ENCODE measurements at regions not wholly inside any gene's neighbourhood (a gene's known extent, or its start where the extent isn't known, plus 50 kb on each side); places are given as distances from the start of the nearest gene placed in this dataset.

DNA sequence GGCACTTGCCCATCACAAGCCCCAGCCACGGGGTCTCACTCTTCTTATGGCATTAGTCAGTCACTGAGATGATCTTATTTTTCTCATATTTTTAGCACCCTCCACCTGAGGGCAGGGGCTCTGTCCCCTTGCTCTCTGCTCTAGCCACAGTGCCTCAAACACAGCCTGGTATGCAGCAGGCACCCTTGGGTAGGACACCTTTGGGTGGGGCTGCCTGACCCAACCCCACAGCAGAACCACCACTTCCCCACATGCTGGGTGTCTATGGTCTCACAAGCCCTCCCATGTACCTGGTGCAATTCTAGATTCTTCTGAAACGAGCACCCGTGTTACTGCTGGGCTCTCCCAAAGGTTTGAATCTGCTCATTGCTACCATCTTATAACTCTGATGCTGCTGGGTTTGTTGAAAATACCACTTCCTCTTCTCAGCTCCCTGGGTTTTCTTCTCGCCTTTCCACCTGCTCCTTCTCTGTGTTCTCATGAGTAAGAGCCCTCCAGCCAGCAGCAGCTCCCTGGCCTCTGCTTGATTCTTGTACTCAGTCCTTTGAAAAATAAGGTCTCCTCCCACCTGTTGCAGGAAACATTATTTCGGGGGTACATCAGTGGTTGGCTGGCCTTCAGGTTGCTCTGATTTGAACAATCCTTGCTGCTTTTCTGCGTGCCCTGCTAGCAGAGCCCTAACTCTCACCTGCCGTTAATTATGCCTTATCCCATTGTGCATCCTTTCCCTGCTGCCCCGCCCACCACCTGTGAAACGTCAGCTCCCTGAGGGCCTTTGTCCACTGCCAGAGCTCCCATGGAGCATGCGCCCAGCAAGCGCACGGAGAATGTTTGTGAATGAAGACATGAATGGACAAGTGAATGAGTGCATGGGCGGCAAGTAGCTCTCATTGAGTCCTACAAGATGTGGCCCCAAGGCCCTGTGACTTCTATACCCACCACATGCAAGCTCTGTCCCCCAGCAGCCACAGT lies 1181.6 kb downstream of the TBC1D22A start:
- no peaks in the 10 kb centered on the region for H3K4me1 ChIP-seq
- H3K9me3 ChIP-seq: peaks cover 0 to 4% (median 0%) of the 10 kb centered on the region in 4 donors
- H3K36me3 ChIP-seq: no peaks in the 10 kb centered on the region
- WGBS, 5 donors: 71 to 78% (median 74%) methylated on average over 13 of the region's 13 CpGs
- DNase-seq: no peak
- peaks cover 0 to 12% (median 0%) of the 10 kb centered on the region in 3 donors for H3K27me3 ChIP-seq
- no peak for TF ChIP-seq CTCF (IDR thresholded peaks at IDR 0.05)
- no peak for TF ChIP-seq POLR2AphosphoS5 (IDR thresholded peaks at IDR 0.05)
- TF ChIP-seq EP300 (IDR thresholded peaks at IDR 0.05): no peak
- TF ChIP-seq POLR2A (IDR thresholded peaks at IDR 0.05): no peak
- no peak overlapping the region for H3K4me3 ChIP-seq
- intact Hi-C loops (cut with DNase I; ENCODE audit: low total_unique reads): no loop called here
- H3K27ac ChIP-seq: no peak overlapping the region

- intact Hi-C loops (cut with DNase I; ENCODE audit: low total_unique reads): no loop called here
Observed at GRCh38 chr22:47940211-47940610, 1177.8 kb downstream of the TBC1D22A start.

DNA sequence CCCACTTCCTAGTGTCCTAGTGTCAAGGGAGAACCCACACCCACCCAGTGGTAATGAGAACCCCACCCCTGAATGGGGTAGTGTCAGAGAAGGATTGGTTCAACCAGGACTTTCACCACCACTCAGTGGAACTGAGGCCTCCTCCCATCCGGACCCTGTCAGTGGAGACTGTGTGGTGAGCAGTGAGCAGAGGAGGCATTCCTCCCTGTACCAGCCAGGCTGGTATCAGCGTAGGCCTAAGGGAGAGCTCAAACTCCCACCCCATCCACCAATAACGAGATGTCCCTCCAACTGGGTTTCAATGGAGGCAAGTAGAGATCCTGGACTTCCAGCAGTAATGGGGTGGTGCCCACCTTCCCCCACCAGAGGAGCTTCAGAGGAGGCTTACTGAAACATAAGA lies 1171.4 kb downstream of the TBC1D22A start:
- H3K27me3 ChIP-seq: no peaks in the 10 kb centered on the region
- H3K36me3 ChIP-seq: no peaks in the 10 kb centered on the region
- 77 to 90% (median 85%) methylated on average over 3 of the region's 3 CpGs for WGBS, 5 donors
- no peak for DNase-seq
- TF ChIP-seq EP300 (IDR thresholded peaks at IDR 0.05) (no peak), CTCF (IDR thresholded peaks at IDR 0.05) (no peak)
- H3K4me1 ChIP-seq: no peaks in the 10 kb centered on the region
- H3K27ac ChIP-seq: no peak overlapping the region
- peaks cover 0 to 41% (median 23%) of the 10 kb centered on the region in 4 donors for H3K9me3 ChIP-seq
- intact Hi-C loops (cut with DNase I; ENCODE audit: low total_unique reads): loop anchor here (5.0 kb wide), 1 partner anchor 52 kb away; no protein-coding TSS in a partner anchor
- no peak overlapping the region for H3K4me3 ChIP-seq

More at GRCh38 chr22:47940211-47940610, 1177.8 kb downstream of the TBC1D22A start:
- no peak overlapping the region for H3K27ac ChIP-seq
- peaks cover 0 to 7% (median 0%) of the 10 kb centered on the region in 3 donors for H3K27me3 ChIP-seq
- H3K36me3 ChIP-seq: no peaks in the 10 kb centered on the region
- peaks cover 0 to 11% (median 7%) of the 10 kb centered on the region in 4 donors for H3K9me3 ChIP-seq
- H3K4me3 ChIP-seq: no peak overlapping the region
- 90 to 96% (median 92%) methylated on average over 6 of the region's 6 CpGs for WGBS, 5 donors
- TF ChIP-seq CTCF (IDR thresholded peaks at IDR 0.05): no peak
- DNase-seq: no peak
- no peaks in the 10 kb centered on the region for H3K4me1 ChIP-seq

DNA sequence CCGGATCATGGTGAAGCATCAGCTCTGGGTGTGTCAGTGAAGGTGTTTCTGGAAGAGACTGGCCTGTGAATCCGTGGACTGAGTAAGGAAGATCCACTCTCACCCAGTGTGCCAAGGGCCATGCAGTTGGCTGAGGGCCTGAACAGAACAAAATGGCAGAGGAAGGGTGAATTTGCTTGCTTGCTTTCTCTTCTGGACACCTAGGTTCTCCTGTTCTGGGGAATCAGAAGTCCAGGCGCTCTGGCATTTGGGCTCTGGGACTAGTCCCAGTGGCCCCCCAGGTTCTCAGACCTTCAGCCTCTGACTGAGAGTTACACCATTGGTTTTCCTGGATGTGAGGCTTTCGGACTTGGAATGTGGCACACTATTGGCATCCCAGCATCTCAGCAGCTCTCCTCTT lies 1170.8 kb downstream of the TBC1D22A start:
- 78 to 93% (median 90%) methylated on average over 4 of the region's 4 CpGs for WGBS, 5 donors
- H3K36me3 ChIP-seq: no peaks in the 10 kb centered on the region
- peaks cover 0 to 41% (median 23%) of the 10 kb centered on the region in 4 donors for H3K9me3 ChIP-seq
- intact Hi-C loops (cut with DNase I; ENCODE audit: low total_unique reads): loop anchor here (5.0 kb wide), 1 partner anchor 51 kb away; no protein-coding TSS in a partner anchor
- no peak overlapping the region for H3K27ac ChIP-seq
- H3K4me1 ChIP-seq: no peaks in the 10 kb centered on the region
- H3K27me3 ChIP-seq: no peaks in the 10 kb centered on the region
- H3K4me3 ChIP-seq: no peak overlapping the region
- TF ChIP-seq POLR2A (IDR thresholded peaks at IDR 0.05) (no peak), CTCF (IDR thresholded peaks at IDR 0.05) (no peak), POLR2AphosphoS5 (IDR thresholded peaks at IDR 0.05) (no peak), EP300 (IDR thresholded peaks at IDR 0.05) (no peak)
- no peak for DNase-seq
